ENCODE measurements at regions not wholly inside any gene's neighbourhood (a gene's known extent, or its start where the extent isn't known, plus 50 kb on each side); places are given as distances from the start of the nearest gene placed in this dataset.

GRCh38 chr12:111182382-111182781 is 186.5 kb downstream of the PHETA1 start:
- H3K27ac ChIP-seq (ENCODE audit: low read depth, low read length): no peak overlapping the region
- intact Hi-C loops (cut with micrococcal nuclease): no loop called here
- no peak overlapping the region for H3K9ac ChIP-seq (ENCODE audit: low read length)
- no peaks in the 10 kb centered on the region for H3K79me2 ChIP-seq (ENCODE audit: insufficient read depth, low read length)
- no peak overlapping the region for H3K4me2 ChIP-seq (ENCODE audit: low read length)
- no peaks in the 10 kb centered on the region; the same call in 1 of the 2 replicates for H3K27me3 ChIP-seq (ENCODE audit: insufficient read depth, low read length)
- ChIA-PET CTCF (no interaction called here), RAD21 (ENCODE audit: low non-redundant PET in 1 of 2, low total read pairs in 2 of 2, uncharacterized antibody in 2 of 2, unreplicated experiment in 2 of 2) (no interaction called here), POLR2A (no interaction called here)
- no peaks in the 10 kb centered on the region for H3K9me2 ChIP-seq (ENCODE audit: insufficient read depth)
- H3K36me3 ChIP-seq (ENCODE audit: control insufficient read depth in 1 of 2, insufficient read depth in 2 of 2, low read length in 2 of 2): no peaks in the 10 kb centered on the region
- H4K20me1 ChIP-seq (ENCODE audit: insufficient read depth): no peaks in the 10 kb centered on the region
- BruUV-seq (replicated peaks): no TSS peak
- H3K4me3 ChIP-seq (replicated peaks in 1 of 2; ENCODE audit: low read depth in 1 of 2, low read length in 2 of 2): no peak overlapping the region
- H3K9me3 ChIP-seq (ENCODE audit: control insufficient read depth in 1 of 2, insufficient read depth in 1 of 2, low read depth in 1 of 2, low read length in 2 of 2): no peaks in the 10 kb centered on the region
- H2AFZ ChIP-seq (ENCODE audit: low read depth, low read length, poor library complexity, severe bottlenecking): no peak overlapping the region
- no peak for TF ChIP-seq EZH2 (IDR thresholded peaks at IDR 0.05)
- TF ChIP-seq POLR2AphosphoS5 (IDR thresholded peaks at IDR 0.05; ENCODE audit: low read depth, low read length): no peak
- TF ChIP-seq ZNF274 (IDR thresholded peaks at IDR 0.05; ENCODE audit: low read depth, low read length): no peak
- no peak for TF ChIP-seq TCF7L2 (IDR thresholded peaks at IDR 0.05; ENCODE audit: borderline replicate concordance, extremely low read depth, insufficient read depth, insufficient read length)
- TF ChIP-seq JUND (IDR thresholded peaks at IDR 0.05): no peak
- no peak for TF ChIP-seq CEBPB (IDR thresholded peaks at IDR 0.05; ENCODE audit: low read depth)
- TF ChIP-seq CBX3 (IDR thresholded peaks at IDR 0.05; ENCODE audit: low read depth): no peak
- no peak for TF ChIP-seq YY1 (IDR thresholded peaks at IDR 0.05; ENCODE audit: extremely low read depth, insufficient replicate concordance, low read depth, low read length)
- no peak for TF ChIP-seq RAD21 (IDR thresholded peaks at IDR 0.05; ENCODE audit: low read depth)
- TF ChIP-seq, protein P1, sequence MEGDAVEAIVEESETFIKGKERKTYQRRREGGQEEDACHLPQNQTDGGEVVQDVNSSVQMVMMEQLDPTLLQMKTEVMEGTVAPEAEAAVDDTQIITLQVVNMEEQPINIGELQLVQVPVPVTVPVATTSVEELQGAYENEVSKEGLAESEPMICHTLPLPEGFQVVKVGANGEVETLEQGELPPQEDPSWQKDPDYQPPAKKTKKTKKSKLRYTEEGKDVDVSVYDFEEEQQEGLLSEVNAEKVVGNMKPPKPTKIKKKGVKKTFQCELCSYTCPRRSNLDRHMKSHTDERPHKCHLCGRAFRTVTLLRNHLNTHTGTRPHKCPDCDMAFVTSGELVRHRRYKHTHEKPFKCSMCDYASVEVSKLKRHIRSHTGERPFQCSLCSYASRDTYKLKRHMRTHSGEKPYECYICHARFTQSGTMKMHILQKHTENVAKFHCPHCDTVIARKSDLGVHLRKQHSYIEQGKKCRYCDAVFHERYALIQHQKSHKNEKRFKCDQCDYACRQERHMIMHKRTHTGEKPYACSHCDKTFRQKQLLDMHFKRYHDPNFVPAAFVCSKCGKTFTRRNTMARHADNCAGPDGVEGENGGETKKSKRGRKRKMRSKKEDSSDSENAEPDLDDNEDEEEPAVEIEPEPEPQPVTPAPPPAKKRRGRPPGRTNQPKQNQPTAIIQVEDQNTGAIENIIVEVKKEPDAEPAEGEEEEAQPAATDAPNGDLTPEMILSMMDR (IDR thresholded peaks at IDR 0.05 in 2 of 3, conservative IDR thresholded peaks at IDR 0.05 in 1 of 3; ENCODE audit: borderline replicate concordance in 1 of 3, insufficient read depth in 1 of 3, low read depth in 2 of 3, low read length in 2 of 3): no peak
- TF ChIP-seq FOSL1 (IDR thresholded peaks at IDR 0.05; ENCODE audit: low read depth): no peak
- TF ChIP-seq EGR1 (IDR thresholded peaks at IDR 0.05; ENCODE audit: low read depth): no peak
- no peak for TF ChIP-seq SIN3A (IDR thresholded peaks at IDR 0.05; ENCODE audit: low read depth)
- TF ChIP-seq POLR2A (IDR thresholded peaks at IDR 0.05; ENCODE audit: borderline replicate concordance, extremely low read depth, insufficient read depth, insufficient read length): no peak
- TF ChIP-seq EZH2phosphoT487 (IDR thresholded peaks at IDR 0.05; ENCODE audit: borderline replicate concordance): no peak
- TF ChIP-seq ELF1 (IDR thresholded peaks at IDR 0.05; ENCODE audit: borderline replicate concordance, low read depth): no peak
- TF ChIP-seq, protein P2, sequence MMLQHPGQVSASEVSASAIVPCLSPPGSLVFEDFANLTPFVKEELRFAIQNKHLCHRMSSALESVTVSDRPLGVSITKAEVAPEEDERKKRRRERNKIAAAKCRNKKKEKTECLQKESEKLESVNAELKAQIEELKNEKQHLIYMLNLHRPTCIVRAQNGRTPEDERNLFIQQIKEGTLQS (IDR thresholded peaks at IDR 0.05): no peak
- TF ChIP-seq REST (IDR thresholded peaks at IDR 0.05; ENCODE audit: low read depth): no peak
- no peak for ATAC-seq
- no peaks in the 10 kb centered on the region for H3K4me1 ChIP-seq (ENCODE audit: control insufficient read depth in 1 of 2, insufficient read depth in 2 of 2, low read length in 2 of 2)
- no peak for DNase-seq (ENCODE audit: low read depth, low spot score)
